OCI-LY3 (cell line): ENCODE measurements at regions not wholly inside any gene's neighbourhood (a gene's known extent, or its start where the extent isn't known, plus 50 kb on each side); places are given as distances from the start of the nearest gene placed in this dataset.

Experiments used
- CTCF ChIP-seq: fragments of 200-600, 300-600 bp; sonication (generic); IDR thresholded peaks from 2 replicates; pipeline ENCODE4 v1.5.1; 2014; ENCODE audit warnings: antibody characterized with exemption, low read length, low read depth
- EZH2phosphoT487 ChIP-seq: fragments of 200-600 bp; shearing (Covaris generic); IDR thresholded peaks from 2 replicates; pipeline ENCODE4 v1.6.1; 2018; ENCODE audit warnings: antibody characterized with exemption, mixed run types, low read depth

DNA sequence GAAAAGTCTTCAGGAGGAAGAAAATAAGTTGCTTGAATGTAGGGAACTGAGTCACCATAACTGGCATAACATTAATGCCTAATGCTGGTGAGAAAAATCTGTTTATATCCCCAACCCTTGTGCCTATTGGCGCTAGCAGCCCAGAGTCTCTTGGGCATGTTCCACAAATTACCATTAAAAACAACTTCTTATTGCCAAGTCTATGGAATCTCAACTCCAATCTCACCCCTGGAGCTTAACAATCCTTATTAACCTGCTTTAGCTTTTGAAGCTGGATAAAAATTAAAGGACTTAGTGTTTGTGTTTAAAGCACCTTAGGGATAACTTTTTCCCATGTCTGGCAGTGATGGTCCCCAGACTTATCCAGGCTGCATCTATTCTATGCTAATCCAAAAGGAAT lies 143.0 kb downstream of the APIP start:
- TF ChIP-seq CTCF, result no peak
- TF ChIP-seq EZH2phosphoT487, result no peak
